Tongue (tissue), 1 donor: ENCODE measurements at regions not wholly inside any gene's neighbourhood (a gene's known extent, or its start where the extent isn't known, plus 50 kb on each side); places are given as distances from the start of the nearest gene placed in this dataset.
"Not testable (repeated sequence)": the region's sequence is repeated elsewhere in the genome, so short reads cannot be mapped to it uniquely, and the experiment has no call there.

ENCODE experiments used
- DNase-seq: peaks from one replicate; pipeline ENCODE4 v3.0.0-alpha.2; 2015

- no peak for DNase-seq
These were observed 371.9 kb downstream of the ATP23 start for GRCh38 chr12:58313091-58313855.

GRCh38 chr12:58314610-58315009 lies 373.2 kb downstream of the ATP23 start:
- DNase-seq: no peak

GRCh38 chr12:58316926-58317325 lies 375.6 kb downstream of the ATP23 start:
- DNase-seq: no peak

GRCh38 chr12:58321414-58321813 lies 380.0 kb downstream of the ATP23 start:
- no peak for DNase-seq

GRCh38 chr12:58323676-58324075 lies 382.3 kb downstream of the ATP23 start:
- no peak for DNase-seq

- no peak for DNase-seq
These were observed 384.2 kb downstream of the ATP23 start for GRCh38 chr12:58325561-58325960.

- no peak for DNase-seq
These were observed 385.2 kb downstream of the ATP23 start for GRCh38 chr12:58326534-58326933.

GRCh38 chr12:58336581-58337242 lies 395.3 kb downstream of the ATP23 start:
- peak; percentile 46 for DNase-seq

GRCh38 chr12:58337539-58337938 lies 396.2 kb downstream of the ATP23 start:
- DNase-seq: not testable (repeated sequence)

- peak; percentile 83 for DNase-seq
These were observed 400.4 kb downstream of the ATP23 start for GRCh38 chr12:58341791-58342190.

GRCh38 chr12:58342736-58343135 lies 401.4 kb downstream of the ATP23 start:
- no peak for DNase-seq

- peak; percentile 81 for DNase-seq
These were observed 404.8 kb downstream of the ATP23 start for GRCh38 chr12:58346032-58346632.

- no peak for DNase-seq
These were observed 405.8 kb downstream of the ATP23 start for GRCh38 chr12:58347188-58347587.

GRCh38 chr12:58347691-58348090 lies 406.3 kb downstream of the ATP23 start:
- DNase-seq: no peak

GRCh38 chr12:58349161-58349560 lies 407.8 kb downstream of the ATP23 start:
- DNase-seq: no peak

GRCh38 chr12:58356794-58357193 lies 415.4 kb downstream of the ATP23 start:
- DNase-seq: no peak

- DNase-seq: no peak
These were observed 416.1 kb downstream of the ATP23 start for GRCh38 chr12:58357511-58357910.

- no peak for DNase-seq
These were observed 417.0 kb downstream of the ATP23 start for GRCh38 chr12:58358369-58358768.

GRCh38 chr12:58359084-58359483 lies 417.7 kb downstream of the ATP23 start:
- peak; percentile 72 for DNase-seq

GRCh38 chr12:58361056-58361455 lies 419.7 kb downstream of the ATP23 start:
- no peak for DNase-seq

- DNase-seq: no peak
These were observed 422.6 kb downstream of the ATP23 start for GRCh38 chr12:58363971-58364370.

- DNase-seq: no peak
These were observed 423.2 kb downstream of the ATP23 start for GRCh38 chr12:58364389-58365086.

GRCh38 chr12:58365087-58365390 lies 423.7 kb downstream of the ATP23 start:
- no peak for DNase-seq
